Tibial nerve (tissue), 4 donors: ENCODE measurements at regions not wholly inside any gene's neighbourhood (a gene's known extent, or its start where the extent isn't known, plus 50 kb on each side); places are given as distances from the start of the nearest gene placed in this dataset.

Experiments
- DNase-seq, 2 donors: peaks; one replicate each; pipeline ENCODE4 v3.0.0-alpha.2; 2019; ENCODE audit warnings: low spot score in 2 of 2
- H3K27ac ChIP-seq, 4 donors: fragments of 200-600 bp; sonication (generic) in 3 of 4; one replicate each; pipeline ENCODE4 v1.5.1; 2017 to 2019; ENCODE audit warnings: mild to moderate bottlenecking in 1 of 4
- H3K27me3 ChIP-seq, 2 donors: fragments of 200-600 bp; sonication (generic) in 1 of 2; one replicate each; pipeline versions ENCODE4 v1.5.1 to v1.6.0; 2017 to 2019
- H3K36me3 ChIP-seq, 3 donors: fragments of 200-600 bp; sonication (generic); one replicate each; pipeline ENCODE4 v1.5.1; 2018 to 2019
- H3K4me1 ChIP-seq, 4 donors: fragments of 200-600 bp; sonication (generic) in 3 of 4; one replicate each; pipeline ENCODE4 v1.5.1; 2017 to 2019
- H3K4me3 ChIP-seq, 4 donors: fragments of 200-600 bp; sonication (generic) in 3 of 4; one replicate each; pipeline ENCODE4 v1.5.1; 2017 to 2019; ENCODE audit warnings: mild to moderate bottlenecking in 1 of 4, moderate library complexity in 1 of 4
- H3K9me3 ChIP-seq, 4 donors: fragments of 200-600 bp; sonication (generic) in 3 of 4; one replicate each; pipeline ENCODE4 v1.5.1; 2017 to 2019
- CTCF ChIP-seq, 5 experiments: fragments of 200-600 bp in 3 of 5; fragments of 450-650 bp in 2 of 5; sonication (generic) in 3 of 5; IDR thresholded peaks; one replicate each; pipeline ENCODE4 v1.5.1; 2016 to 2019; ENCODE audit warnings: antibody characterized with exemption in 5 of 5, mild to moderate bottlenecking in 3 of 5, moderate library complexity in 2 of 5
- EP300 ChIP-seq, 2 donors: sonication (generic); formaldehyde crosslinking; IDR thresholded peaks; one replicate each; pipeline ENCODE4 v1.6.1; 2017; ENCODE audit warnings: antibody characterized with exemption in 2 of 2, mild to moderate bottlenecking in 1 of 2
- POLR2A ChIP-seq, 2 donors: fragments of 450-650 bp; IDR thresholded peaks; one replicate each; pipeline ENCODE4 v1.6.1; 2017; ENCODE audit warnings: antibody characterized with exemption in 2 of 2, mild to moderate bottlenecking in 2 of 2, moderate library complexity in 2 of 2
- WGBS, 2 donors: methylation state at CpG; one replicate each; pipeline ENCODE4 v1.1.5; 2018; 5-methylcytosine and 5-hydroxymethylcytosine counted together

GRCh38 chr9:22374051-22374450 is 72.6 kb upstream of the DMRTA1 start:
- TF ChIP-seq EP300 (IDR thresholded peaks at IDR 0.05) = no peak
- TF ChIP-seq POLR2A (IDR thresholded peaks at IDR 0.05) = no peak
- TF ChIP-seq CTCF (IDR thresholded peaks at IDR 0.05) = no peak
- no peak for DNase-seq
- no peaks in the 10 kb centered on the region for H3K36me3 ChIP-seq
- no peaks in the 10 kb centered on the region for H3K27me3 ChIP-seq
- H3K9me3 ChIP-seq = no peaks in the 10 kb centered on the region
- no peak overlapping the region for H3K27ac ChIP-seq
- no peak overlapping the region for H3K4me3 ChIP-seq
- 33 to 39% methylated on average over 2 of the region's 2 CpGs for WGBS, 2 donors
- H3K4me1 ChIP-seq = no peaks in the 10 kb centered on the region

- Histone ChIP-seq H3K4me1 (no peaks in the 10 kb centered on the region), H3K9me3 (no peaks in the 10 kb centered on the region), H3K27ac (no peak overlapping the region), H3K27me3 (no peaks in the 10 kb centered on the region), H3K4me3 (no peak overlapping the region), H3K36me3 (no peaks in the 10 kb centered on the region)
- 50 to 71% methylated on average over 5 of the region's 5 CpGs for WGBS, 2 donors
- no peak for TF ChIP-seq EP300 (IDR thresholded peaks at IDR 0.05)
- no peak for TF ChIP-seq POLR2A (IDR thresholded peaks at IDR 0.05)
- TF ChIP-seq CTCF (IDR thresholded peaks at IDR 0.05) = no peak
- no peak for DNase-seq
These were observed 67.4 kb upstream of the DMRTA1 start for GRCh38 chr9:22379272-22379671.

GRCh38 chr9:22381170-22381569 is 65.5 kb upstream of the DMRTA1 start:
- H3K27me3 ChIP-seq = no peaks in the 10 kb centered on the region
- TF ChIP-seq EP300 (IDR thresholded peaks at IDR 0.05) (no peak), CTCF (IDR thresholded peaks at IDR 0.05) (no peak), POLR2A (IDR thresholded peaks at IDR 0.05) (no peak)
- no peaks in the 10 kb centered on the region for H3K9me3 ChIP-seq
- no peak for DNase-seq
- 24 to 29% methylated on average over 1 of the region's 1 CpG for WGBS, 2 donors
- no peaks in the 10 kb centered on the region for H3K36me3 ChIP-seq
- no peaks in the 10 kb centered on the region for H3K4me1 ChIP-seq
- no peak overlapping the region for H3K4me3 ChIP-seq
- no peak overlapping the region for H3K27ac ChIP-seq

GRCh38 chr9:22382331-22382730 is 64.3 kb upstream of the DMRTA1 start:
- Histone ChIP-seq H3K36me3 (no peaks in the 10 kb centered on the region), H3K4me1 (no peaks in the 10 kb centered on the region), H3K27me3 (no peaks in the 10 kb centered on the region), H3K27ac (no peak overlapping the region), H3K4me3 (no peak overlapping the region), H3K9me3 (no peaks in the 10 kb centered on the region)
- 84 to 89% methylated on average over 2 of the region's 2 CpGs for WGBS, 2 donors
- DNase-seq = no peak
- TF ChIP-seq EP300 (IDR thresholded peaks at IDR 0.05) (no peak), CTCF (IDR thresholded peaks at IDR 0.05) (no peak), POLR2A (IDR thresholded peaks at IDR 0.05) (no peak)

GRCh38 chr9:22383718-22384117 is 62.9 kb upstream of the DMRTA1 start:
- Histone ChIP-seq H3K9me3 (no peaks in the 10 kb centered on the region), H3K36me3 (no peaks in the 10 kb centered on the region), H3K27me3 (no peaks in the 10 kb centered on the region), H3K4me3 (no peak overlapping the region), H3K4me1 (no peaks in the 10 kb centered on the region), H3K27ac (no peak overlapping the region)
- TF ChIP-seq CTCF (IDR thresholded peaks at IDR 0.05) (no peak), POLR2A (IDR thresholded peaks at IDR 0.05) (no peak), EP300 (IDR thresholded peaks at IDR 0.05) (no peak)
- no peak for DNase-seq
- WGBS, 2 donors = 67 to 80% methylated on average over 2 of the region's 2 CpGs
